HUES6 (cell line): ENCODE measurements at regions not wholly inside any gene's neighbourhood (a gene's known extent, or its start where the extent isn't known, plus 50 kb on each side); places are given as distances from the start of the nearest gene placed in this dataset.

Source experiments
- H3K27ac ChIP-seq: 2 replicates; pipeline ENCODE4 v1.7.0; 2013; ENCODE audit warnings: low read depth, mild to moderate bottlenecking, low read length, inconsistent platforms
- H3K27me3 ChIP-seq: 2 replicates; pipeline ENCODE4 v1.6.1; 2013; ENCODE audit warnings: low read length; ENCODE audit not compliant: control insufficient read depth, insufficient read depth
- H3K36me3 ChIP-seq: 2 replicates; pipeline ENCODE4 v1.6.1; 2013; ENCODE audit warnings: low read length; ENCODE audit not compliant: control insufficient read depth, insufficient read depth
- H3K4me1 ChIP-seq: 2 replicates; pipeline ENCODE4 v1.6.1; 2013; ENCODE audit warnings: low read length; ENCODE audit not compliant: control insufficient read depth, insufficient read depth
- H3K4me3 ChIP-seq: 2 replicates; pipeline ENCODE4 v1.5.1; 2013; ENCODE audit warnings: low read depth, low read length
- H3K9ac ChIP-seq: one replicate; pipeline ENCODE4 v1.6.1; 2013; ENCODE audit warnings: mild to moderate bottlenecking, low read length
- H3K9me3 ChIP-seq: 2 replicates; pipeline ENCODE4 v1.6.1; 2013; ENCODE audit warnings: low read depth, low read length; ENCODE audit not compliant: control insufficient read depth, insufficient read depth

DNA sequence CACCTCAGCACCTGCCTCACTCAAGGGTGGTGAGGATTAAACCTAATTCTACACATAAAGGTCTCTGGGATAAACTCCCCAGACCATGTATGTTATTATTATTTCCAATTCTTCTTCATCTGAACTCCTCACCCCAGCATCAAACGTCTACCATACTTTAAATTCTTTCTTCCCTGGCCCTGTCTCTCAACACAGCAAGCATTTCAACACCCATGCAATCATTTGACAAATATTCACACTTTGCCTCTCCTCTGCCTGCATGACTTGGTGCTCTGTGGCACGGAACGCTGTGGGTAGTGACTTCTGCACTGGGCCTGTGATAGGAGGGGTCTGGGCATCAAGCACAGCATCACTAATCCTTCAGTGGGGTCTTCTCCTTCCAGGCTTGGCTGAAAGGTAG is 490.8 kb downstream of the TNS3 start:
- H3K4me1 ChIP-seq: no peaks in the 10 kb centered on the region
- no peaks in the 10 kb centered on the region for H3K36me3 ChIP-seq
- H3K27ac ChIP-seq: no peak overlapping the region
- H3K9ac ChIP-seq: no peak overlapping the region
- H3K9me3 ChIP-seq: peaks cover 2% of the 10 kb centered on the region; the same call in 1 of the 2 replicates
- H3K4me3 ChIP-seq: no peak overlapping the region
- peaks cover 9% of the 10 kb centered on the region for H3K27me3 ChIP-seq

DNA sequence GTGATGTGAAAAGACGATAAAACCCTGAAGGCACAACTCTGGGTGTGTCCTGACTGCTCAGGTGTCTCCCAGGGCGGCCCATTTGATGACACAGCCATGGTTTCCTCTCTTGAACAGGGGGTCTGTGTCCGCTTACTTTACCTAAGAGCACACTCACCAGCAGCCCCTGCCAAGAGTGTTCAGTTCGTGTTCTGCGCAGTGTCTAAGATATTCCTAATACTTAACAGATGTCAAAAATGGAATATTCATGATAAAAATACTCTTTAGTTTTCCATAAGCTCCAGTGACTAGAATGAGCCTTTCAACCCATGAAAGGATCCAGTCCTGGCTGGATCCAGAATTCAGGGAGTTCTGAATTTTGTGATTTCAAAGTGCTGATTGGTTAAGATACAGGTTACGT is 492.4 kb downstream of the TNS3 start:
- peaks cover 2% of the 10 kb centered on the region; the same call in 1 of the 2 replicates for H3K9me3 ChIP-seq
- H3K27ac ChIP-seq: no peak overlapping the region
- no peak overlapping the region for H3K9ac ChIP-seq
- H3K4me1 ChIP-seq: no peaks in the 10 kb centered on the region
- H3K36me3 ChIP-seq: no peaks in the 10 kb centered on the region
- no peak overlapping the region for H3K4me3 ChIP-seq
- H3K27me3 ChIP-seq: peaks cover 9% of the 10 kb centered on the region

DNA sequence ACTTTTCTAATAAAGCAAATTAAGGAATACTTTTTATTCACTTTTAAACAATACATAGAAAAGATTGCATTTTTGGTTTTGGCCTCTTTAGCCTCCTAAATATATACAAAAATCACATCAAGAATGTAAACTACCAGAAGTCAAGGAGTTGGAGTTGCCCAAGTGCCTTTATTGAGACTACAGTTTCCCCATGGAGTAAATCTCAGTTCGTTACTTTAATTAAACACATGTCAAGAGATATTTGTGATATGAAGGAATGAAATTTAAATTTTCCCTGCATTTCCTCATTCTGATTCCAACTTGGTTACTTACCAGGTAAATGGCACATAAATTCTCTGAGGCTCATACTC is 492.9 kb downstream of the TNS3 start:
- no peaks in the 10 kb centered on the region for H3K36me3 ChIP-seq
- H3K4me3 ChIP-seq: no peak overlapping the region
- H3K4me1 ChIP-seq: no peaks in the 10 kb centered on the region
- peaks cover 9% of the 10 kb centered on the region for H3K27me3 ChIP-seq
- H3K9me3 ChIP-seq: peaks cover 2% of the 10 kb centered on the region; the same call in 1 of the 2 replicates
- no peak overlapping the region for H3K27ac ChIP-seq
- H3K9ac ChIP-seq: no peak overlapping the region

DNA sequence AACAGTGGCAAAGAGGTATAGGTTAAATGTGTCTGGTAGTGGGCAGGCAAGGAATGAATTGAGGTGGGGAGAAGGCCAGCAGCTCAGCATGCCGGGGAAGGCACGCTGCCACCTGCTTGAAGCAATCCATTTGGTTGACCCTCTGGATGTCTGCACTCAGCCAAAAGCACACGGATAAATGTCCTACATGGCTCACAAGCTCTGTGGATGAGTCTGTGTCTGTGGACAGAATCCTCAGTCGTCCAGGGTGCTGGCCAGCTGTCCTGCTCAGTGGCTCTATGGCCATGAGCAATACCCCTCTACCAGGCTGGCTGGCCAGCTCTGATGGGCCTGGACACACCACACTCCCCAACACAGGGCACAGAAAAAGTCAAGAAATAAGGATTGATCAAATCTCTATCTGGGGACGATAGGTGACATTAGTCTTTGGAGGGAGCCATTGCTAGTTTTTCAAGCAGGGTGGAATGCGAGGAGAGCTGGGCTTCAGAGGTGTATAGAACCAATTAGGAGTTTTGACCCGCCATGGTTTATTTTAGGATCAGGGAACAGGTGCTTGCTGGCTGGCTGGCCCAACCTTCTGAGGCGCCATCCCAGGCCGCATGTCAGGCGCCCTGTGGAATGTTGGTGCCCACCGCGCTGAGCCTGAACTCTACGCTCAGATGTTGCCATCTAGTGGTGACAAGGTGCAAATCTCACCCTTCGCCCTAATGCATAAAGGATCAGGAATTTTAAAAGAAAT is 493.4 kb downstream of the TNS3 start:
- H3K27ac ChIP-seq: no peak overlapping the region

DNA sequence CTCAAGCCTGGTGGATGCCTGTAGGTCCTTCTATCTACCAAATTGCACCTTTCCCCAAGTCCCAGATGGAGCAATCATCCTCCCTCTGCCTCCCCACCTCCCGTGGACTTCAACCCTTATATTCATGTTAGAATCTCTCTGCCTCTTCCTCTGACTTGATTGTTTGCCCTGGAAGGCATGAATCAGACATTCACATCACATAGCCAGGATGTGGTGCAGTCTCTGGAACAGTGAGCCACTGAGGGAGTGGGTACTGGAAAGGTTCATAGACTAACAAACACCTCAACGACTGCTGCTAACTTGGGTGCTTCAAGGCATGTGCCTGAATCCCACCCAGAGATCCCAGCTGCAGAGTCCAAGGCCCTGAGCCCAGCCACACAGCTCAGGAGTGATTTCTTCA is 494.0 kb downstream of the TNS3 start:
- no peak overlapping the region for H3K27ac ChIP-seq
- H3K36me3 ChIP-seq: no peaks in the 10 kb centered on the region
- no peaks in the 10 kb centered on the region for H3K4me1 ChIP-seq
- H3K9ac ChIP-seq: no peak overlapping the region
- no peak overlapping the region for H3K4me3 ChIP-seq
- peaks cover 2% of the 10 kb centered on the region; the same call in 1 of the 2 replicates for H3K9me3 ChIP-seq
- H3K27me3 ChIP-seq: peaks cover 9% of the 10 kb centered on the region

More for the DNA sequence above, 493.4 kb downstream of the TNS3 start:
- Histone ChIP-seq H3K36me3 (no peaks in the 10 kb centered on the region), H3K4me1 (no peaks in the 10 kb centered on the region), H3K9me3 (peaks cover 2% of the 10 kb centered on the region; the same call in 1 of the 2 replicates), H3K9ac (no peak overlapping the region), H3K27me3 (peaks cover 9% of the 10 kb centered on the region), H3K4me3 (no peak overlapping the region)

DNA sequence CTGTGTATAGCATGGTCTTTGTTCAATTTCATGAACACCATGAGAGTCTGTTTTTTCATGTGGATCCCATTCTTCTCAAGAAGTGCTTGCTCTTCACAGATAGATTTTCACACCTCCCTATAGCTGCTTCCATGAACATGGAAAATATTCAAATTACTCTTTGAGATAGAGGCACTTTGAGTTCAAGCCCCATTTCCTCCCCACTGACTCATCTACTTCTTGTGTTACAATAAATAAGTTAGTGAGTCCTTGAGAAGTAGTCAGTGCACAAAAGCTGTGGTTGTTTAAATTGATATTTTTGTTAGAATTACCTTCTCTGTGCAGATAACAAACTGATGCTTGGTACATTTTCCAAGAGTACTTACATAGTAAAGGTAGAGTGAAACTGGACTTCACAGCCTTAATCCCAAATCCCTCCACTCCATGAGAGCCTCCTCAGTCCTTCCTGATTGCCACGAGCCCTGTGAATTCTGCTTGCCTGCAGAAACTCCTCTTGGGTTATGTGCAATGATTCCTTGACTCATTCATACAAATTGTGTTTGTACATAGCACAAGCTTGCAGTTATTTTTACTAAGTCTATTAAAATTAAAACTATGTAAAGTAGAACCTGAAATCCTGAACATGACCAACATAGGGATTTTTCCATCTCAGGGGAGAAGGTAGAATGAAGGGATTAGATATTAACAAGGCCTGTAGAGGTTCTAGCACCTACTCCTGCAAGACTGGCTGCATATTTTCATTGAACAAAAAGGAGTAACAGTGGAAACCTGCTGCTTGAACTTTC is 496.2 kb downstream of the TNS3 start:
- no peak overlapping the region for H3K4me3 ChIP-seq
- no peak overlapping the region for H3K9ac ChIP-seq
- H3K27ac ChIP-seq: no peak overlapping the region
- H3K27me3 ChIP-seq: peaks cover 9% of the 10 kb centered on the region
- H3K4me1 ChIP-seq: no peaks in the 10 kb centered on the region
- H3K9me3 ChIP-seq: peaks cover 2% of the 10 kb centered on the region; the same call in 1 of the 2 replicates
- no peaks in the 10 kb centered on the region for H3K36me3 ChIP-seq

DNA sequence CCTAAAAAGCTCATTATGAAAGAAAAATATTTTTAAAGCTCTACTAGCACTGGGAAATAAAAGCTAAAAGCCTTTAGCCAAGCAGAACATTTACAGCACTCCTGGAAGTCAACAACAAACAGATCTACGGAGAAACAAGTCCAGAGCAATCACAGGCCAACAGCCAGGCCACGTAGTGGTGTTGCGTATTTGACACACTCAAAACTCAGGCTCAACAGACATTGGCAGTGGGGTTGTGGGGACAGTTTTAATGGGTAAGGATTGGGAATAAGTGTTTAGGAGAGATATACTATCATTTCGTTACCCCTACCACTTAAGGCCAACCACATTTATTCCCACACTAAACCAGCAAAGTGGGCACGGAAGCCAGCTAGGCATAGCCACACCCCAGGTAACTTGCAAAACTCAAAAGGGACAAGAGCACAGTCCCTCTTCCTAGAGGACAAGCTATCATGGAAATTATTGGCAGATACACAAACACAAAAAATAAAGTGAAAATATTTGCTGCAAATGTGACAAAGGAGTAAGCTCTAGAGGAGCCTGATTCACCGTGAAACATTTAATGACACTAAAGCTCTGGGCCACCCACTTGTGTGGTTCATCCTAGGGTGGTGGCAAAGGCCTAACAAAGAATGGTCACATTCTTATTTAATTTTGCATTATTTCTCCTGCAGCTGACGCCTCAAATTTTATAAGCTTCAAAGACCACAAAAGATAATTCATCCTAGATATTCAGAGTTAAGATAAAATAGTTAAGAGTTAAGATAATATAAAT is 498.2 kb downstream of the TNS3 start:
- no peaks in the 10 kb centered on the region for H3K36me3 ChIP-seq
- H3K27ac ChIP-seq: no peak overlapping the region
- H3K9me3 ChIP-seq: peaks cover 2% of the 10 kb centered on the region; the same call in 1 of the 2 replicates
- no peaks in the 10 kb centered on the region for H3K4me1 ChIP-seq
- peaks cover 9% of the 10 kb centered on the region for H3K27me3 ChIP-seq
- H3K9ac ChIP-seq: no peak overlapping the region
- no peak overlapping the region for H3K4me3 ChIP-seq

DNA sequence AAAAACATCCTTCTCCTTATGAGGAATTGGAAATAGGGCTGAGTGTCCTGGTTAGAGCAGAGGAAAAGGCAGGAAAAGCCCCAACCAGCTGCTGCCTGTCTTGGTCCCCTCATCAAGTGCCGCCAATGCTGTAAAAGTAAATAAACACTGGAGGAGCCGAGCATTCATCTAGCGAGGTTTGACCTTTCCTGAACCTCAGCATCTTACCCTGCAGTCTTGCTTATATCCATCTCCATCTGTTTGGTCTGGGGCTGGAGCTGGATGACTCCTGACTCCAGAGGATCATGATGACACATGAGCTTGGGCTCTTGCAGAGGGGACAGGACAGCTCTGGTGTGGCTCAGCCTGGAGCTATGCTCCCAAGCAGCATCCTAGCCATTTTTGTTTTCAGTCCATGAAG is 501.1 kb downstream of the TNS3 start:
- Histone ChIP-seq H3K9me3 (no peaks in the 10 kb centered on the region; the same call in 1 of the 2 replicates), H3K9ac (no peak overlapping the region), H3K4me3 (no peak overlapping the region), H3K27me3 (no peaks in the 10 kb centered on the region), H3K36me3 (no peaks in the 10 kb centered on the region), H3K4me1 (no peaks in the 10 kb centered on the region), H3K27ac (no peak overlapping the region)

DNA sequence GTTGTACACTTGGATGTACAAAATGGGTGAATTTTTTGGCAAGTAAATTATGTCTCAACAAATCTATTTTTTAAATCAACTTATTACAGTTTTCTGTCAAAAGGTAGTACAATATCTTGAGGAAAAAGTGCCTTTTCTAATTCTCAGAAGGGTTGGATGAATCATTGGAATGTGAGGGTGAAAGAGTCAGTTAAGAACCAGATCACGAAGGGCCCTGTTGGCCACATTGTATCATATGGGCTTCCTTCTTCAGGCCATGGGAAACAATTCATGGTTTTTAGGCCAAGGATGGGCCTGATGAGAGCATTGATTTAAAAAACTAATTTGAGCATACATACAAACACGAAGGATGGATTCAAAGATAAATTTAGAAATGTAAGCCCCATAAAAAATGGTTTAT is 503.7 kb downstream of the TNS3 start:
- H3K4me1 ChIP-seq: no peaks in the 10 kb centered on the region
- no peak overlapping the region for H3K4me3 ChIP-seq
- H3K27me3 ChIP-seq: no peaks in the 10 kb centered on the region
- H3K9ac ChIP-seq: no peak overlapping the region
- no peaks in the 10 kb centered on the region for H3K36me3 ChIP-seq
- no peaks in the 10 kb centered on the region for H3K9me3 ChIP-seq
- no peak overlapping the region for H3K27ac ChIP-seq

DNA sequence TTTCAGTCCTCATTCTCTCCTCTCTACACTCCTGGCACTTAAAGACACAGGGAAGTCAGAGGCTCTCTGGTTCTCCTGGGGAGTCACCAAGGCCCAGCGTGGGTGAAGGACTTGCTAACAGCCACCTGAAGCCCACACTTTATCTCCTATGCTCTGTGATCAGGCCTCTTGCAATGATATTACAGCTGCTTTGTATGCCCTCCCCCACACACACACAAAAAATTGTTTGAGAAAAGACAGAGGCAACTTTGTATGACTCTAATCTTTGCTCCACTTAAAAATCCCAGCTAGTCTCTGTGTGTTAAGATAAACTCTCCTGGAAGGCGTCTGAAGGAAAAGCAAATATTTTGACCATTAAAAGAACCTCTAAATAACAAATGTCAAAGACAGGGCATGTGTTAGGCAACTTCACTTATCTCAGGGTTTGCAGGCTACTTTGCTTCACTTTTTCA is 507.2 kb downstream of the TNS3 start:
- H3K27ac ChIP-seq: no peak overlapping the region
- H3K36me3 ChIP-seq: no peaks in the 10 kb centered on the region
- no peak overlapping the region for H3K4me3 ChIP-seq
- no peak overlapping the region for H3K9ac ChIP-seq
- no peaks in the 10 kb centered on the region for H3K27me3 ChIP-seq
- no peaks in the 10 kb centered on the region for H3K9me3 ChIP-seq
- H3K4me1 ChIP-seq: no peaks in the 10 kb centered on the region
